ACHN (cell line): ENCODE measurements at regions not wholly inside any gene's neighbourhood (a gene's known extent, or its start where the extent isn't known, plus 50 kb on each side); places are given as distances from the start of the nearest gene placed in this dataset.

Source experiments
- DNase-seq: peaks from one replicate; pipeline ENCODE4 v3.0.0-alpha.2; 2015
- in situ Hi-C: cut with HindIII; loops from 2 replicates; pipeline ENCODE4 v1.10.0; 2017; ENCODE audit warnings: low sequenced_read_pairs, low pct_ligation_motif_present, low pct_unique_long_range_greater_than_20kb

DNA sequence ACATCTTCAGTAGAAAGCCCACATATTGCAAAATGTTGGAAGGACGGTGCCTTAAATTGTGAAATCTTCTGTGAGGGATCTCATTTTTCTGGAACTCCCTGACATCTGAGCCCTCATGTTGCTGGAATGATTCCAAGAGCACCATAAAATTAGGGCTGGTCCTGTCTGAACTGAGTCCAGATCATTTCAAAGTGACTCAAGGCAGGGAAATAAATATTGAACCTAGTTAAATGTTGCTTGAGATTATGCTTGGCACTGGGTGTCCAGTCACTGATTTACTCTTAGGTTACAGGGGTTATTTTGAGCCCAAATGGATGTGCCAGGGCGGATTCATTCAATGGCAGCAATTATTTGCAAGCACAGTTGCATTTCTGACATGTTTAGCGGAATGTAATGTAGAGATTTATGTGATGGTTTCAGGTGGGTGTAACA is 437.0 kb downstream of the PIK3R1 start:
- in situ Hi-C loops = no loop called here
- no peak for DNase-seq

DNA sequence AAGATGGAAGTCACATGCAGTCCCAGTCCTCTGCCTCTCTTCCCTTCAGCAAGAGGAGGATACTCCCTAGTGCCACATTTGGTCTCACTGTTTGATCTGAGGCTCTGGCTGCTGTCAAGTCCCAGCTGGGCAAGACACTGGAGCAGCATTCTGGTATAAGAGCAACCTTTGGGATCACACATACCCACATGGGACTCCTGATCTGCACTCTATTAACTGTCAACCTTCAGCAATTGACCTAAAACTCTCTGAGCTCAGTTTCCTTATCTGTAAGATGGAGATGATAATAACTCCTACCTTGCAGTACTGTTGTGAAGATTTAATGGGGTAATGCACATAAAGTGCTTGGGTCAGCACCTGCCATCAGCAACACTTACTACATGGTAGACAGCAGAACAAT is 437.9 kb downstream of the PIK3R1 start:
- DNase-seq = no peak
- in situ Hi-C loops = no loop called here

DNA sequence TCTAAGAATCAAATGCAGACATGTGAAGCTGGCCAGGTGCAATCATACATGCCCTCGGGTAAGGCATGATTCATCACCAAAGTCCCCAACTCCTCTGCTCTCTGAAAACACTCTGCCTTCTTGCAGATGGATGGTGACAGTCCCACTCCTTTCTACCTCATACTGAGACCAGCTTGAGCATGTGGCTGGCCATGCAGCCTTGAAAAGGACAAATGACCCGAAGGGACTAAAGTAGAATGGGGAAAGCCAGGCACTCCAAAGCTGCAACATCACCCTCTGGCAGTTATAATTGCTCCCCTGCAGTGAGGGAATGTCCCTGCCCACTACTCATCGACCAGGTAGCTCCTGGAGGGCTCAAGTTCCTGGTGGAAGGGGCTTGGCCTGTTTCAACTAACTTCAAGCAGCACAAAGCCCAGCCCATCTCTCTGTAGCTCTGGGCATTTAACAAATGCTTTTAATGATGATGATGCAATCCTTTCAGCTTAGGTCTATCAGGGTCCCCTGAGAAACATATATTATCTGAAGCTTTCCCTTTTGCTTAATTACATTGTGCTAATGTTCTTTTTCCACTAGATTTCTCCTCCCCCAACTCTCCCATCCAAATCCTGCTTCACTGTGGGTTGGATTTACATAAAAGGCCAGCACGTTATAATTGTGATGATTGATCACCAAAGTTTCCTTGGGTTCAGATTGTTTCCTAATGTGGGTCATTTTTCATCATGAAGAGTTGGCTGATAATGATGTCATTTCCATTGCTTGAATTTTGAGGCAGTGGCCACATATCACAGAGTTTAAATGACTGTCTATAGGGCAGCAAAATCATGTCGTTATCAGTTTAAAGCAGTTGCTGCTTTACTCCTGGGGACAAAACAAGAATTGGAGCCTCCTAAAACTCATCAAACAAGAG is 436.5 kb upstream of the SLC30A5 start:
- no peak for DNase-seq
- in situ Hi-C loops = no loop called here

DNA sequence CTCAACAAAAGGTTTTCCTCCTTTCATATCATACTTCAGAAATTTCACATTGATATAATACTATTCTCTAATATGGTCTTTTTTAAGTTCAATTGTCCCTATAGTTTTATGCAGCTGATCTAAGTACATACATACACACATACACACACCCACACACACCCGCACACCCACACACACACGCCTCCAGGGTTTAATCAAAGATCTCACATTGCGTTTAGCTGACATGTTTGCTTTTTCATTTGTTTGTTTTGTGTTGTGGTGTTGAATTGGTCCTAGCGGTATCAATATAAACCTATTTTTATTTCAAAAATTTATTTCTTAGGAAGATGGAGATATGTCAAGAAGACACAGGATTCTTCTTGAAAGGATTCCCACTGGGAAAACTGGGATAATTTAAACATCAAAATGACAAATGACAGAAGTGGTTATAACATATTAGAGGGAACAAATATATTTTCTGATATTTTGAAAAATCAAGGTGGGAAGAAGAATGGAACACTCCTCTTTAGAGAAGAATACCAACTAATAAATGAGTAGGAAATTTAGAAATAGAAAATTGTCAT is 434.9 kb upstream of the SLC30A5 start:
- in situ Hi-C loops = no loop called here
- no peak for DNase-seq

DNA sequence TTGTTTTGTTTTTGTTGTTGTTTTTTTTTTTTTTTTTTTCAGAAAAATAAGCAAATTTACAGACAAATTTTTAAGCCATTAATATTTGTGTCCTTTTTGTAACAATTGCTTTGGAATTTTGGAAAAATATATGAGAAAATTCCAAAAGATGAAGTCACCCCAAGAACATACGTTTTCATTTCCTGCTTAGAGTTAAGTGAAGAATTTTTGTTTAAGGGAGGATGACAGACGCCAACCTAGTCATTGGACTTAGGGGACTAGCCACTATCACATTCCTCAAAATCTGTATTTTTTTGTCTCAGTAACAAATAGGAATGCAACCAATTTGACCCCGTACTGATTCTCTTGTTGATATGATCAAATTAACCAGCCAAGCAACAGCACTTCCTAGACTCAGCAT is 433.9 kb upstream of the SLC30A5 start:
- in situ Hi-C loops = no loop called here
- DNase-seq = no peak

DNA sequence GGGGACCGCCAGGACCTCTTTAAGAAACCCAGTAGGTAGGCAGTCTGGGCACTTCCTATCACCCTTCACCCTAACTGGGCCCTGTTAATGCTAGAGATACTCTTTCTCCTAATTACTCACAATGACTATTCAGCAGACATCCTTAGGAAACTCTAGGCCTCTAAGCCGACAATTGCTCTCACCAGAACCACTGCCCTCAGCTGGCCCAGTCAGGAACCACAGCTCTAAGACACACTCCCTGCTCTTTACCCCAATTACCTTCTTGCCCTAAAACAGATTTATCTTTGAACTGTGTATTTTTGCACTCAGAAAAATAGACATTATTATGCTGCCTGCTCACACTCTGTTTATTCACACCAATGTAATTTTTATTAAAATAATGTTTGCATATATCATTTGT is 432.6 kb upstream of the SLC30A5 start:
- DNase-seq = peak; percentile 7

DNA sequence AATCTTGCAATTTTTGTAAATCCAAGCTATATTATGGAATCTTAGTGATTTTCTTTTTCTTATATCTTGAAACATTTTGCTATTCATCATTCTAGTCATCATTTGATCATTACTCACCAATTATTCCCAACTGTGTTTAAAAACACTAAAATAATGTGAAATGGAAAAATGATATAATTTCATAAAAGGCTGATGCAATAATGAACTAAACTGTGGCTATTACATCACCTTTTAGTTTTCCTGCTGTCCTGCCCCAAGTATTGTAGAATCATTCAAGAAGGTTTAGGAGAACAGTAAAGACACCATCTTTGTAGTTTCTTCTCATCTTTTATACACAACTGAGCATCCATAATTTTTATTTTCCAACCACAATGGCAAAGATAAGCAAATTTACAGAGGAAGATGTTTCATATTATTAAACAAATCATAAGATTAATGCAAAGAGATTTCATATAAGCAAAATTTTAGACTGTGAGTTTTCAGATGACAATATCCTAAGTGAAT is 431.0 kb upstream of the SLC30A5 start:
- DNase-seq = no peak
- in situ Hi-C loops = no loop called here

More for the DNA sequence above, 432.6 kb upstream of the SLC30A5 start:
- in situ Hi-C loops = no loop called here

DNA sequence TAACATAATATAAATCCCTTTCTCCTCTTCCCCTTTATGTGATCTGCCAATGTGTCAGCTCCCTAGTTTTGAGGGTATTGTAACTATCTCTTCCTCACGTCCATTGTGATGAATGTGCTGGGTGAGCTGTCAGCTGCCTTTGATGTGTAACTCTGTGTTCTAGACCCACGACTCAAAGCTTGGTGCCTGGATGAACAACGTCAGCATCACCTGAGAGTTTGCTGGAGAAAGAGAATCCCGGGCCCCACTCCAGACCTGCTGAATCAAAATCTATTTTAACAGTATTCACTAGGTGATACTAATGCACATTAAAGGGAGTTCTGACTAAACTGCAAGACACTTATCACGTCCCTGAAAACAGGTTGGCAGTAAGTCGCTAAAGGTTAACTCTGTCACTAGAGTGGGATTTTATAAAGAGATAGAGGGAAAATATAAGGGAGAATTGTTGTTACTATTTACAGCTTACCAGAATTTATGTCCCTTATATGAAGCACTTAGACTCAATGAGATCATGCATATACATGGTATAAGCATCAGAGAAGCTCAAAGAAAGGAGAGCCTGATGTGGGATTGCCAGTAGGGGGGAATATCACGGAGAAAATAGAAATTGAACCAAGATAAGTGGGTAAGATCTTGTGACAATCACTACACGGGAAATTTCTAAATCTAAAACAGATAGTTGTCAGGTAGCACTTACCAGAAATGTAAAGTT is 423.8 kb upstream of the SLC30A5 start:
- in situ Hi-C loops = no loop called here
- no peak for DNase-seq

DNA sequence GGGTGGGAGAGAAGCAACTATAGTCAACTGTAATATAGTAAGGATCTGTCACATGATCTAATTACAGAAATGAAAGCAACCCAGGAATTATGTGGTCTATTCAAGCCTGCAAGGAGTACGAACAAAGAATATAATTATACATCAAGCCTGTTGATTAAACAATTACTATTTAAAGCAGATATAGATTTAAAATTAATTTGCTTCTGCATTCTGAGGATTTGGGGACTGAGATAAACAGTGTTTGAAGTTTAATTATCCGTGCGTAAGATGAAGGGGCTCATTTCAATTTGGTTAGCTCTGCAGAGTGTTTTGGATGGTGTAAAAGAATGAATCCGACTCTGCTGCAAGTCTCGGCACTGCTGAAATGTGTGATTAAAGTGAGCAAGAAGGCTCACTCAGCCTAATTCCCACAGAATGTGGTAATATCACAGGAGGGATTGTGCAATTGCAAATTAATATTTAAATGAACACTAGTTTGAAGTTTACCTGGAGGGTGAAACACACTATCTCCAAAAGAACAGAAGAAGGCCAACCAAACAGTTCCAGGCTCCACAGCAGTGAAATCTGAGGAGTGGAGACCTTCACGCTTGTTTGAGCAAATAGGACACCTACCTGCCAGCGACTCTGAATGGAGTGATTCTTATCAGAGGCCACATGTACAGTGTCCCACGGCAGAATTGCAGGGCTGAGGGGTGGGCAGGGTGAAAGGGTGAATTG is 420.6 kb upstream of the SLC30A5 start:
- DNase-seq = no peak
- in situ Hi-C loops = no loop called here

DNA sequence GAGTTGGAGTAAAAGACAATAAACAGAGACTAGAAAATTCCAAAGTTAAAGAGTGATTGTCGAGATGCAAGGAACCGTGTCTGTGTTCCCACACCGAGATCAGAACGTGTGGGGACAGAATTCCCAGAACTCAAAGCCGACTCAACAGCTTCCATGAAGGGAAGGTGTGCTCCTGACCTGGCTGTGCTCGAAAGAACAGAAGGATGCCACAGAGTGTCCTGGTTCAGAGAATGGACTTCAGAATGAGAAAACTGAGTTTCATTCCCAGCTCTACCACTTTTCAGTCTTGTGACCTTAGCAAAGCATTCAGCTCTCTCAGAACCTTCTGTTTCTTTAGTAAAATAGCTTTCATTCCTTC is 420.0 kb upstream of the SLC30A5 start:
- no peak for DNase-seq
- in situ Hi-C loops = no loop called here

DNA sequence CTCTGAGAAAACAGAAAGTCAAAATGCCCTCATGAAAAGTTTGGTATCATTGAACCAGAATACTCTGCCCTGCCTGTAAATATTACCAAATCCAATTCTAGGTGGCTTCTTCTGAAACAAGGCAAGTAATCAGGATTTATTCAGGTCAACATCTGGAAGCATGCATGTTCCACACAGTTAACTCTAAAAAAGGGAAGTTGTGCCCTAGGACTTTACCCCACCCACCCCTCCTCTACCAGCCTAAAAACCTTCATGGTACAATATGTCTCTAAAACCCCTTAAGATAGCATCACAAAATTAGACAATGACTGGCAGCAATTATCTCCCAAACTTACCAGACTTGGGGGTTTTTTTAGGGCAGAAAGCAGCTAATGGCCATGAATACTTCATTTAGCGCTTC is 414.8 kb upstream of the SLC30A5 start:
- no peak for DNase-seq

DNA sequence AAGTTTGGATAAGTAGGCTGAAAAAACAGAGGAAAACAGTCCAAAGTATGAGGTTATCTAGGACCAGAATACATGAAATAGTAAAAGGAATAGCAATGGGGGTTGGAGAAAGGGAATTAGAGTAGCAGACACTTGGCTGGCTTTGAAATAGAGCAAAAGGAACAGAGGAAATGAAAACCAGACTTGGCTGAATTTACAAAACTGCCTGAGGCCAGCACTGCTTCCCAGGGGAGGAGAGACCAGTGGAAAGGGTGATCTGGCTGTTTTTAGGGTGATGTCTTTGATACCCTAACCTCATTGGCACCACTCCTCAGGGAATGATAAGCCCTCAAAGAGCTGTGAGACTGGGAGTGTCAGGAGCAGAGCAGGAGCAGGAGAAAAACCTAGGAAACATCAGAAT is 413.4 kb upstream of the SLC30A5 start:
- no peak for DNase-seq
- in situ Hi-C loops = no loop called here

More for the DNA sequence above, 414.8 kb upstream of the SLC30A5 start:
- in situ Hi-C loops = no loop called here

DNA sequence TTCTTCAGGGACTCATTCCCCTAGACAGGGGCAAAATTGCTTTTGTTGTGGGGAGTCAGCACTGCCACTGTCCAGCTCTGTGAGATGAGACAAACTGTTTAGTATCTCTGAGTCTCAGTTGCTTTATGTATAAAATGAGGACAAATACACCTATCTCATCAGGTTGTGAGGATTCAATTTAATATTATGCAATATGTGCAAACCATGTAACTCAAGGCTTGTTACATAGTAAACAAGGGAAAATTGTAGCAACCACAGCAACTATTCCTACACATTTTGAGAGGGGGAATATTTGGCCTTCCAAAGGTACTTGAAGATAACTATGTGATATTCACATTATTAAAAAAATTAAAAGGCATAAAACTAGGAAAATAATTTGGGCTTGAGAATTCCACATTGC is 411.9 kb upstream of the SLC30A5 start:
- DNase-seq = peak; percentile 5
- in situ Hi-C loops = no loop called here

DNA sequence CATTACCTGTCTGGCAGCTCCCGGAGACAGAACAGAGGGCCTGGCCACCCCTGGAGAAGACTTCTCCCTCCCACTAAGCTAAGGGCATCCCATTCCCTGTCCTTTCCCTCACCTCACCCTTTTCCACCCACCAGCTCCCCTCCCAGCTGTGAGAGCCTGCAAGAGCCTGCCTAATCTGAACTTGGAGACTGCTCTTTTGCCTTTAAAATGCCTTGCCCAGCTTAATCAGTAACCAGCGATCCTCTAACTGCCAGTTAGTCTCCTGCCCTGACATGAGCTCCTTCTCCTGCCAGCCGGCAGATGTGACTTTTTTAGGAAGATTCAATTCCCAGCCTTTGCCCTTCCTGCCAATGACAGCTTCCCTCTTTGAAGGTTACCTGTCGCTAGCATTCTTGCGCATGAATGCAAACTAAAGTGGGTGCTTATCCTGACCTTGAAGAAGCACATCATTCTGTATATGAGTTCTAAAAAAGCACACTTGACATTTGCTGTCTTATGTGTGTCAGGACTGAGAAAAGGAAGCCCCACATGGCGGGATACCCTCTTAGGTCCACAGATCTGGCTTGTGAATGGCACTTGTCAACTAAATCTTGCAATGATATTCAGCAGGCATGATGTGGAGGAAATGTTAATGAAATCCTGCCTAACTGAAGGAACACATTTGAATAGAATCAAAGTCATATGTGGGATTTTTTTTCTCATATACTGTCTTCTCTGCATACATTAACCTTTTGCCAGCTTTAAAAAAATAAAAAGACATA is 411.2 kb upstream of the SLC30A5 start:
- peak; percentile 65 for DNase-seq
- in situ Hi-C loops = no loop called here

DNA sequence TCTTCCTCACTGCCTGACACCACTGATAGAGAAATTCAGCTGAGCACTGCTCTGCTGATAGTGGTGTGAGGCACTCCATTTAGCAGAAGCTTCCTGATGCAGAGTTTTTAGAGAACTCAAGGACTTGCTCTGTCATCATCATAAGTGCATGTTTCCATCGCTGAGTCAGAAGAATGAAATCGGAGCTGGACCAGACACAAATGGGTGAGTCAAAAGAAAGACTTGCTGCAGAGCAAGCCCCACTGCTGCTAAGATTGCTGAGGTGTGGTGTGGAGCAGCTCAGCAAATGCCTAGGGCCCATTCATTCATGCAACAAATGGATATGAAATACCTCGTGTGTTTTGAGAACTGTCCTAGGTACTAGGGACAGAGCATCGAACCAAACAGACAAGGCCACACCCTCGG is 410.2 kb upstream of the SLC30A5 start:
- DNase-seq = peak; percentile 97
- in situ Hi-C loops = no loop called here

DNA sequence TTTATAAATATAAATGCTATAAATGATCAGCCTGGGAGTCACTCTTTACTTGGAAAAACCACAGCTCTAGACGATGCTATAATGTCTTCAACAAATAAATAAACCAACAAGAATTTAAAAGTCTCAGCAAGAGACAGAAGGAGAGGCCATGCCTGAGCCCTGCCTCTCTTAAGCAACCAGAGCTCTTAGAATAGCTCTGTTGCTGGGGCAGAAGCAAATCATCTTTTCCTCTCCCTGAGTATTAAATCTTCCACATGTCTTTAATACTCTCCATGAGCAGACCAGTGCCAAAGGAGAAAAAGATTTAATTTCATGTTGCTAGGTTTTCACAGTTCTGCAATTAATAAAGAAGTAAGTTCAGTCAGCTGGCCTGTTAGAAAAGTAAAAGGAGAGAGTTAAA is 408.0 kb upstream of the SLC30A5 start:
- DNase-seq = no peak
- in situ Hi-C loops = no loop called here

DNA sequence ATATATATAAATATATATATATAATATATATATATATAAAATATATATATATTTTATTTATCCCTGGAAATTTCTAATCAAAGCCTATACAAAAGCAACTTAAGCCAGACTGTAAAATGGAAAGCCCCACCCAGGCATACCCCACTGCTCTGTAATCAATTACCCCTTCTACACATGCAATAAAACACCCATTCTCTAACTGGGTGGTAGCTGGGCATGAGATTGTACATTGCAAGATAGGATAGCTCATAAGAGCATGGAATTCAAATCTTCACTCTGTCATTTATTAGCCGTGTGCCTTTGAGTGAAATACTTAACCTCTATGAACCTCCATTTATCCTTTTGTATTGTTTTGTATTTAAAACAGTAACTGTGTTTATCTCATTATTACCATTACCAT is 405.3 kb upstream of the SLC30A5 start:
- in situ Hi-C loops = no loop called here
- no peak for DNase-seq

DNA sequence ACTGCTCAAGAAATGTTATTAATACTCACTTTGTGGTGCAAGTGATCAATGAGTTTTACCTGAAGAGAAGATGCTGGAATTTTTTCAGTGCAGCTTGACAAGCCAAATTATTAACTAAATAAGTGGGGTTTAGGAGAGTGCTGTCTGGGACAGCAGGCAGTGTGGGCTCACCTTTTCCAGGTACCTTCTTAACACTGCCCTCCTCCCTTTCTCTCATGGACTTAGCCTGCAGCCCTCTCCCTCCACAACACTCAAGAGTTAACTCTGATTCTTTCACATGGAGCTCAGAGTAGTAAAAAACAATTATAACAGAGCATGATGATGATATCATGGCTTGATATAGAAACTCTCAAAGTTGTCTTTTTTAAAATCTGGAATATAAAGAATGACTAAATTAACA is 404.8 kb upstream of the SLC30A5 start:
- in situ Hi-C loops = no loop called here
- no peak for DNase-seq
